ENCODE measurements at regions not wholly inside any gene's neighbourhood (a gene's known extent, or its start where the extent isn't known, plus 50 kb on each side); places are given as distances from the start of the nearest gene placed in this dataset.

GRCh38 chr2:88896971-88897370 is 205.5 kb downstream of the RPIA start:
- BruUV-seq (replicated peaks) = no TSS peak
- ChIA-PET POLR2A (ENCODE audit: low non-redundant PET) (no interaction called here), CTCF (no interaction called here)
- Histone ChIP-seq H3K27ac (ENCODE audit: low read depth, low read length, poor library complexity, severe bottlenecking) (no peak overlapping the region), H3K27me3 (replicated peaks; ENCODE audit: insufficient read depth, low read depth, low read length, poor library complexity) (peaks cover 46% of the 10 kb centered on the region), H3K36me3 (ENCODE audit: insufficient read depth, low read length, poor library complexity, severe bottlenecking) (no peaks in the 10 kb centered on the region), H3K9me3 (ENCODE audit: low read depth, low read length, poor library complexity, severe bottlenecking) (no peaks in the 10 kb centered on the region), H3K4me3 (ENCODE audit: low read depth, low read length, poor library complexity, severe bottlenecking) (no peak overlapping the region), H3K4me1 (ENCODE audit: insufficient read depth, low read length, poor library complexity, severe bottlenecking) (no peaks in the 10 kb centered on the region)
- no peak for TF ChIP-seq EZH2 (IDR thresholded peaks at IDR 0.05; ENCODE audit: borderline replicate concordance, low read depth, low read length, poor library complexity, severe bottlenecking)
- TF ChIP-seq CTCF (conservative IDR thresholded peaks at IDR 0.05; ENCODE audit: low read depth, low read length) = no peak
- no peak for DNase-seq (ENCODE audit: low spot score)
- intact Hi-C loops (cut with micrococcal nuclease; ENCODE audit: unreplicated experiment) = no loop called here

GRCh38 chr2:88897715-88898114 is 206.2 kb downstream of the RPIA start:
- CTCF ChIA-PET = no interaction called here
- no peak overlapping the region for H3K27ac ChIP-seq (ENCODE audit: low read depth, low read length, poor library complexity, severe bottlenecking)
- H3K9me3 ChIP-seq (ENCODE audit: low read depth, low read length, poor library complexity, severe bottlenecking) = no peaks in the 10 kb centered on the region
- H3K27me3 ChIP-seq (replicated peaks; ENCODE audit: insufficient read depth, low read depth, low read length, poor library complexity) = peaks cover 50% of the 10 kb centered on the region
- no TSS peak for BruUV-seq (replicated peaks)
- no peak for TF ChIP-seq EZH2 (IDR thresholded peaks at IDR 0.05; ENCODE audit: borderline replicate concordance, low read depth, low read length, poor library complexity, severe bottlenecking)
- no peak for TF ChIP-seq CTCF (conservative IDR thresholded peaks at IDR 0.05; ENCODE audit: low read depth, low read length)
- no peaks in the 10 kb centered on the region for H3K36me3 ChIP-seq (ENCODE audit: insufficient read depth, low read length, poor library complexity, severe bottlenecking)
- POLR2A ChIA-PET (ENCODE audit: low non-redundant PET) = no interaction called here
- no peak overlapping the region for H3K4me3 ChIP-seq (ENCODE audit: low read depth, low read length, poor library complexity, severe bottlenecking)
- no peaks in the 10 kb centered on the region for H3K4me1 ChIP-seq (ENCODE audit: insufficient read depth, low read length, poor library complexity, severe bottlenecking)
- DNase-seq (ENCODE audit: low spot score) = peak; percentile 6
- intact Hi-C loops (cut with micrococcal nuclease; ENCODE audit: unreplicated experiment) = no loop called here

GRCh38 chr2:88903749-88904353 is 212.4 kb downstream of the RPIA start:
- no TSS peak for BruUV-seq (replicated peaks)
- no peak overlapping the region for H3K27ac ChIP-seq (ENCODE audit: low read depth, low read length, poor library complexity, severe bottlenecking)
- H3K4me3 ChIP-seq (ENCODE audit: low read depth, low read length, poor library complexity, severe bottlenecking) = no peak overlapping the region
- ChIA-PET CTCF (interaction anchor here (0.9 kb wide), 1 partner anchor 23 kb away, joined by 4 read pairs; no protein-coding TSS in a partner anchor), POLR2A (ENCODE audit: low non-redundant PET) (no interaction called here)
- intact Hi-C loops (cut with micrococcal nuclease; ENCODE audit: unreplicated experiment) = no loop called here
- no peaks in the 10 kb centered on the region for H3K9me3 ChIP-seq (ENCODE audit: low read depth, low read length, poor library complexity, severe bottlenecking)
- H3K27me3 ChIP-seq (replicated peaks; ENCODE audit: insufficient read depth, low read depth, low read length, poor library complexity) = peaks cover 31% of the 10 kb centered on the region
- no peaks in the 10 kb centered on the region for H3K4me1 ChIP-seq (ENCODE audit: insufficient read depth, low read length, poor library complexity, severe bottlenecking)
- TF ChIP-seq EZH2 (IDR thresholded peaks at IDR 0.05; ENCODE audit: borderline replicate concordance, low read depth, low read length, poor library complexity, severe bottlenecking) = no peak
- TF ChIP-seq CTCF (conservative IDR thresholded peaks at IDR 0.05; ENCODE audit: low read depth, low read length) = peak; percentile 73
- no peaks in the 10 kb centered on the region for H3K36me3 ChIP-seq (ENCODE audit: insufficient read depth, low read length, poor library complexity, severe bottlenecking)
- DNase-seq (ENCODE audit: low spot score) = peak; percentile 49

Data from A673 (cell line).